Gastrocnemius medialis (tissue), 4 donors: ENCODE measurements at regions not wholly inside any gene's neighbourhood (a gene's known extent, or its start where the extent isn't known, plus 50 kb on each side); places are given as distances from the start of the nearest gene placed in this dataset.

Experiments used
- ATAC-seq, 2 donors: fragments of 150-250 bp; one replicate each; pipeline ENCODE4 v1.9.1; 2016
- DNase-seq, 2 donors: peaks; one replicate each; pipeline ENCODE4 v3.0.0-alpha.2; 2019
- H3K27ac ChIP-seq, 4 donors: fragments of 200-600 bp; sonication (generic); 1 replicate in 1 of 4; 2 replicates in 3 of 4; pipeline ENCODE4 v1.5.1; 2016 to 2018; ENCODE audit warnings: mild to moderate bottlenecking in 2 of 4, moderate library complexity in 1 of 4
- H3K27me3 ChIP-seq, 3 donors: fragments of 200-600 bp; sonication (generic) in 2 of 3; 1 replicate in 1 of 3; 2 replicates in 2 of 3; pipeline versions ENCODE4 v1.5.1 to v1.6.0; 2016 to 2019; ENCODE audit warnings: mild to moderate bottlenecking in 1 of 3, moderate library complexity in 1 of 3
- H3K36me3 ChIP-seq, 2 donors: fragments of 200-600 bp; sonication (generic) in 1 of 2; one replicate each; pipeline ENCODE4 v1.5.1; 2017 to 2018
- H3K4me1 ChIP-seq, 2 donors: fragments of 200-600 bp; sonication (generic) in 1 of 2; one replicate each; pipeline ENCODE4 v1.5.1; 2016 to 2017; ENCODE audit warnings: mild to moderate bottlenecking in 2 of 2
- H3K4me3 ChIP-seq, 4 donors: fragments of 200-600 bp; sonication (generic) in 3 of 4; 1 replicate in 1 of 4; 2 replicates in 3 of 4; pipeline ENCODE4 v1.5.1; 2016 to 2019; ENCODE audit warnings: mild to moderate bottlenecking in 2 of 4
- H3K9me3 ChIP-seq, 3 donors: fragments of 200-600 bp; sonication (generic) in 2 of 3; 1 replicate in 1 of 3; 2 replicates in 2 of 3; pipeline ENCODE4 v1.5.1; 2016 to 2019
- POLR2A ChIP-seq, 2 donors: fragments of 450-650 bp; IDR thresholded peaks; one replicate each; pipeline ENCODE4 v1.6.1; 2017; ENCODE audit warnings: antibody characterized with exemption in 2 of 2, mild to moderate bottlenecking in 2 of 2, moderate library complexity in 2 of 2
- in situ Hi-C, 4 donors: fragments of 200-750 bp; cut with MboI; loops; one replicate each; pipeline versions ENCODE4 v1.15.0 to v1.8.0; 2017; ENCODE audit warnings: low sequenced_read_pairs in 4 of 4
- intact Hi-C: fragments of 100-400 bp; cut with DNase I; formaldehyde crosslinking; loops from one replicate; pipeline ENCODE4 v1.15.1; 2023; ENCODE audit warnings: low total_unique reads
- TF ChIP-seq, protein P1 (sequence below), 5 experiments: fragments of 450-650 bp in 3 of 5; fragments of 200-600 bp in 2 of 5; sonication (generic) in 2 of 5; IDR thresholded peaks in 4 of 5; conservative IDR thresholded peaks in 1 of 5; 1 replicate in 4 of 5; 2 replicates in 1 of 5; pipeline ENCODE4 v1.5.1; 2016 to 2019; ENCODE audit warnings: antibody characterized with exemption in 5 of 5, mild to moderate bottlenecking in 3 of 5, moderate library complexity in 3 of 5

DNA sequence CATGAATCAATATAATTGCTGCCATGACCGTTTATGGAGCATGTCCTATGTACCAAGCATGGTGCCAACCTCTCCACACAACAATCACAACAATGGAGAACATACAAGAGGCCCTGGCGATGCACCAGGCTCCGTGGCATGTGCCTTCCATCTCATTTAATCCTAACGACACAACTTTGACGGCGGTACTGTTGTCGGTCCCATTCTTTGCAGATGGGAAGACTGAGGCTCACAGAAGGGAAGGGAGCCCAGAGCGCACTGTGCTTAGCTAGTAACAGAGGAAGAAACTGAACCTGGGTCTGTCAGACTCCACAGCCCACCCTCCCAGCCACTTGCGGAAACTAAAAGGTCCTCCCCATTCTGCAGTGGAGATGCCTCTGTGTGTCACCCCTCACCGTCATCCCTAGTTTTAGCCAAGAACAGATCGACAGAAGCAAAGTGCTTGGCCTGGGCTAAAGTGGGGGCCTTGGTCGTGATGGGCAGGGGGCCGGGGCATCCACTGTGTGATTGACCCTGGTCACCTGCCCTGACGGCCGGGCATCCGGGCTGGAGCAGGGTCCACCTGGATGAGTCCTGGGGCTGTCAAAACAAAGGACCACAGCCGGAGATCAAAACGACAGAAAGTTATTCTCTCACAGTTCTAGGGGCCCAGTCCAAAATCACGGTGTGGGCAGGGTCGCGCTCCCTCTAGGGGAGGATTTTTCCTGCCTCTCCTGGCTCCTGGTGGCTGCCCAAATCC is 183.9 kb downstream of the C16orf95 start:
- no peak for TF ChIP-seq POLR2A (IDR thresholded peaks at IDR 0.05)
- TF ChIP-seq, protein P1, sequence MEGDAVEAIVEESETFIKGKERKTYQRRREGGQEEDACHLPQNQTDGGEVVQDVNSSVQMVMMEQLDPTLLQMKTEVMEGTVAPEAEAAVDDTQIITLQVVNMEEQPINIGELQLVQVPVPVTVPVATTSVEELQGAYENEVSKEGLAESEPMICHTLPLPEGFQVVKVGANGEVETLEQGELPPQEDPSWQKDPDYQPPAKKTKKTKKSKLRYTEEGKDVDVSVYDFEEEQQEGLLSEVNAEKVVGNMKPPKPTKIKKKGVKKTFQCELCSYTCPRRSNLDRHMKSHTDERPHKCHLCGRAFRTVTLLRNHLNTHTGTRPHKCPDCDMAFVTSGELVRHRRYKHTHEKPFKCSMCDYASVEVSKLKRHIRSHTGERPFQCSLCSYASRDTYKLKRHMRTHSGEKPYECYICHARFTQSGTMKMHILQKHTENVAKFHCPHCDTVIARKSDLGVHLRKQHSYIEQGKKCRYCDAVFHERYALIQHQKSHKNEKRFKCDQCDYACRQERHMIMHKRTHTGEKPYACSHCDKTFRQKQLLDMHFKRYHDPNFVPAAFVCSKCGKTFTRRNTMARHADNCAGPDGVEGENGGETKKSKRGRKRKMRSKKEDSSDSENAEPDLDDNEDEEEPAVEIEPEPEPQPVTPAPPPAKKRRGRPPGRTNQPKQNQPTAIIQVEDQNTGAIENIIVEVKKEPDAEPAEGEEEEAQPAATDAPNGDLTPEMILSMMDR (IDR thresholded peaks at IDR 0.05 in 4 of 5, conservative IDR thresholded peaks at IDR 0.05 in 1 of 5), result no peak
- DNase-seq (no peak), ATAC-seq (no peak)
- Histone ChIP-seq H3K27ac (no peak overlapping the region), H3K36me3 (no peaks in the 10 kb centered on the region), H3K4me3 (no peak overlapping the region), H3K27me3 (peaks cover 0 to 11% (median 8%) of the 10 kb centered on the region in 3 donors), H3K4me1 (no peaks in the 10 kb centered on the region), H3K9me3 (no peaks in the 10 kb centered on the region)
- intact Hi-C loops, result no loop called here
- in situ Hi-C loops, result no loop called here

DNA sequence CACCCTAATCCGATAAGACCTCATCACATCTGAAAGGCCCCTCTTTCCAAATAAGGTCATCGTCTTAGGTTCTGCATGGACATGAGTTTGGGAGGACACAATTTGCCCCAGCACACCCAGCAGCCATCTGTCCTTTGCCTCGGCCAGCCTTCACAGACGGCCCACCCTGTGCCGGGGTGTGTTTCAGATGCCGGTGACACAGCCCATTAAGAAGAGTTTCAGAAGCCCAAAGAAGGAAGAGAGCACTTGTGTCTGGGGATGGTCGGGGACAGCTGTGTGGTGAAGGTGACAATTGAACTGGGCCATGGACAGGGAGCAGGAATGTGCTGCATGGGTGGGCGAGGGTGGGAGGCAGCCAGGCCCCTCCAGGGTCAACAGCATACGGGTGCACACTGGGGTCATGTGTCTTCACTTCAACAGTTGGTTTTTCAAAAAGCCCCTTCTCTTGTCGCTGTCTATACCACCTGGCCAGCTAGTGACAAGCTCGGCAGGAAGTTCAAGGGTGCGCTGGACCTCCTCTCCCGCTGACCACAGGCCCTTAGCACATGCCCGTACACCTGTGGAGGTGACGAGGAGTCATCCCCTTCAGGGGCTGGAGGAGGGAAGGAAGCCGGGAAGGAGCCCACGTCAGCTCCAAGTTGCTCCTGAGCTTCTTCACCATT is 183.1 kb downstream of the C16orf95 start:
- DNase-seq (no peak), ATAC-seq (no peak)
- peaks cover 0 to 7% (median 4%) of the 10 kb centered on the region in 3 donors for H3K27me3 ChIP-seq
- no peak overlapping the region for H3K4me3 ChIP-seq
- H3K27ac ChIP-seq, result no peak overlapping the region
- intact Hi-C loops, result no loop called here
- H3K36me3 ChIP-seq, result no peaks in the 10 kb centered on the region
- TF ChIP-seq, protein P1 (IDR thresholded peaks at IDR 0.05 in 4 of 5, conservative IDR thresholded peaks at IDR 0.05 in 1 of 5), result no peak
- no peak for TF ChIP-seq POLR2A (IDR thresholded peaks at IDR 0.05)
- no peaks in the 10 kb centered on the region for H3K4me1 ChIP-seq
- in situ Hi-C loops, result no loop called here
- H3K9me3 ChIP-seq, result no peaks in the 10 kb centered on the region

DNA sequence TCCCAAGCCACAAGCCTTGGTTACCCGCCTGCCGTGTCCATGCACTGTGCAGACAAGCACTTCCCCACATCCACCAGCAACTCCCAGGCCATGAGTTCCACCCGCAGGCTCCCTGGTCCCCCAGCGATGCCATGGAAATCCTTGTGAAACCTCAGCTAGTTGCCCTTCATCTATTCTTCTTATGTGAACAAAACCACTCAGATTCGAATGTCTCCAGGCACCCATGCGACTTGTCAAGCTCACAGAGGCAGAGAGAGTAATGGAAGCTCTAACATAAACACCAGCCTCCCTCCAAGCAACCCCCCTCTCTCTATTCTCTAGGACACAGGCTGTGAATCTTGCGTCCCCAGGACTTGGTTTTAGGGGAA is 182.6 kb downstream of the C16orf95 start:
- Histone ChIP-seq H3K27ac (no peak overlapping the region), H3K27me3 (peaks cover 0 to 4% (median 4%) of the 10 kb centered on the region in 3 donors), H3K4me3 (no peak overlapping the region), H3K4me1 (no peaks in the 10 kb centered on the region), H3K9me3 (no peaks in the 10 kb centered on the region), H3K36me3 (no peaks in the 10 kb centered on the region)
- TF ChIP-seq, protein P1 (IDR thresholded peaks at IDR 0.05 in 4 of 5, conservative IDR thresholded peaks at IDR 0.05 in 1 of 5), result no peak
- TF ChIP-seq POLR2A (IDR thresholded peaks at IDR 0.05), result no peak
- intact Hi-C loops (no loop called here), in situ Hi-C loops (no loop called here)
- DNase-seq (no peak), ATAC-seq (no peak)

DNA sequence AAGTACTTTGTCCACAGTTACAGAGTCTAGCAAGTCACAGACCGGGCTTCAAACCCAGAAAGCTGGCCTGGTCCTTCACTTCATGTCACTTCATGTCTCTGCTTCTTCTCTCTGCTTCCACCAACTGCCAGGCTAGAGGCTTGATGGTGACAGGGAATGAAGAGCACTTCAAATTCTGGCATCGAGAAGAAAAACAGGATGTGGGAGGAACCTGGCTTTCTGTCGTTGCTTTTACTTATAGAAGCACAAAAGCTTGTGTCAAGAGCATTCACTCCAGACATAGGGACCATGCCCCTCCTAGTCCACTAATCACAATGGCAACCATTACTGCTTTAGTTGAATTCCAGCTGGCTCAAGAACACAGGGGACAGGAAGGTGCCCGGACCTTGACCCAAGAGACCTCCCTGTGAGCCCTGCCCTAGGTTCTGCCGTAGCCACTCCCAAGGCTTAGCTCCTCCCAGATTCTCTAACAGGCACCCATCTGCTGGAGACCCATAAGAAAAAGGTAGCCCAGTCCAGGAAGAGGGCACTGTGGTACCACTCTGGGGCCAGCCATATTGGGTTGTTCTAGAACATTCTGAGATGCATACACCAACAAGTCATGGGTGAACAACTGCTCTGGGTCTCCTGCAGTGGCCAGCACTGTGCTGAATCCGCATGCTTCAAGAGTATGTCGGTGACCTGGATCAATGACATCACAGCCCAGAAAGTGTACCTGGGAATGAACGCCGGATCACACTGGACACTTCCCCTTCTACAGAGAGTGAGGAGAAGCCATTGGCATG is 181.8 kb downstream of the C16orf95 start:
- no peaks in the 10 kb centered on the region for H3K9me3 ChIP-seq
- no peaks in the 10 kb centered on the region for H3K27me3 ChIP-seq
- H3K4me3 ChIP-seq, result no peak overlapping the region
- no peaks in the 10 kb centered on the region for H3K36me3 ChIP-seq
- DNase-seq, result no peak
- ATAC-seq, result no peak
- no peaks in the 10 kb centered on the region for H3K4me1 ChIP-seq
- TF ChIP-seq, protein P1 (IDR thresholded peaks at IDR 0.05 in 4 of 5, conservative IDR thresholded peaks at IDR 0.05 in 1 of 5), result no peak
- no peak for TF ChIP-seq POLR2A (IDR thresholded peaks at IDR 0.05)
- in situ Hi-C loops, result no loop called here
- intact Hi-C loops, result no loop called here
- no peak overlapping the region for H3K27ac ChIP-seq
